Calu3 (cell line): ENCODE measurements at regions not wholly inside any gene's neighbourhood (a gene's known extent, or its start where the extent isn't known, plus 50 kb on each side); places are given as distances from the start of the nearest gene placed in this dataset.
"Not testable (repeated sequence)": the region's sequence is repeated elsewhere in the genome, so short reads cannot be mapped to it uniquely, and the experiment has no call there.

Experiments
- BruUV-seq: library from RNA; stranded (reverse); fragments of 400-500 nt; replicated peaks from 2 replicates; lab custom pipeline; 2021; lab: Mats Ljungman, UMichigan
- CTCF ChIA-PET: fragments of 300-600 bp; sonication (Branson Sonifier 250); formaldehyde crosslinking; loops from one replicate; lab custom pipeline; 2022; ENCODE audit warnings: antibody characterized with exemption; lab: Charles Lee
- DNase-seq: peaks from one replicate; pipeline ENCODE4 v3.0.0; 2022
- H3K27ac Mint-ChIP-seq: one replicate; pipeline ENCODE4 v1.8.0; 2022; ENCODE audit warnings: mixed read lengths; ENCODE audit not compliant: unreplicated experiment
- H3K27me3 Mint-ChIP-seq: one replicate; pipeline ENCODE4 v1.8.0; 2022; ENCODE audit warnings: mixed read lengths; ENCODE audit not compliant: unreplicated experiment
- H3K36me3 Mint-ChIP-seq: one replicate; pipeline ENCODE4 v1.8.0; 2022; ENCODE audit warnings: mild to moderate bottlenecking, moderate library complexity, mixed read lengths; ENCODE audit not compliant: insufficient read depth, unreplicated experiment
- H3K4me1 Mint-ChIP-seq: one replicate; pipeline ENCODE4 v1.8.0; 2022; ENCODE audit warnings: mild to moderate bottlenecking, low read depth, mixed read lengths; ENCODE audit not compliant: unreplicated experiment
- H3K4me3 Mint-ChIP-seq: one replicate; pipeline ENCODE4 v1.8.0; 2022; ENCODE audit warnings: mild to moderate bottlenecking, low read depth, moderate library complexity, mixed read lengths; ENCODE audit not compliant: unreplicated experiment
- H3K9me3 Mint-ChIP-seq: one replicate; pipeline ENCODE4 v1.8.0; 2022; ENCODE audit warnings: low read depth, mixed read lengths; ENCODE audit not compliant: unreplicated experiment
- intact Hi-C: fragments of 100-400 bp; cut with micrococcal nuclease; formaldehyde crosslinking; loops from one replicate; pipeline ENCODE4 v1.10.0; 2022; ENCODE audit not compliant: unreplicated experiment
- TF ChIP-seq, protein P1 (sequence below): fragments of 200-600 bp; IDR thresholded peaks from one replicate; pipeline ENCODE4 v1.8.0; 2022; ENCODE audit warnings: antibody characterized with exemption; ENCODE audit not compliant: unreplicated experiment

DNA sequence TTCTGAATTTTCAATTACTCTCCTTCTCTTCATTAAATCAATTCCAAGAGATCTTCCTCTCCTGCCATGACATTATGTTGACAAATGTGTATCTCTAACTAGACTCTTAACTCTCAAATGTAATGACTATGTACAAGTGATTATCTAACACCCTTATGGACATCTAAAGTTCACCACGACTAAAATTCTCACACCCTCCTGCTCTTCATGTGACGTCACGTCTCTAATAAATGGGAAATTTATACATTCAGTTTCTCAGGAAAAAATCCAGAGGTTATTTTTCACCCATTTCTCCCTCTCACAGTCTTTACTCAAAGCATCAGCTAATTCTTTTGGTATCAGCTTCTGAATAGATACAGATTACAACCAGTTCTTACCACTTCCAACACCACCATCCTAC lies 237.5 kb upstream of the EPHA6 start:
- Mint-ChIP-seq H3K9me3 (peaks cover 4% of the 10 kb centered on the region), H3K4me3 (no peak overlapping the region), H3K27me3 (no peaks in the 10 kb centered on the region), H3K27ac (no peak overlapping the region), H3K36me3 (no peaks in the 10 kb centered on the region), H3K4me1 (peaks cover 12% of the 10 kb centered on the region)
- CTCF ChIA-PET, result no interaction called here
- DNase-seq, result no peak
- no TSS peak for BruUV-seq
- TF ChIP-seq, protein P1, sequence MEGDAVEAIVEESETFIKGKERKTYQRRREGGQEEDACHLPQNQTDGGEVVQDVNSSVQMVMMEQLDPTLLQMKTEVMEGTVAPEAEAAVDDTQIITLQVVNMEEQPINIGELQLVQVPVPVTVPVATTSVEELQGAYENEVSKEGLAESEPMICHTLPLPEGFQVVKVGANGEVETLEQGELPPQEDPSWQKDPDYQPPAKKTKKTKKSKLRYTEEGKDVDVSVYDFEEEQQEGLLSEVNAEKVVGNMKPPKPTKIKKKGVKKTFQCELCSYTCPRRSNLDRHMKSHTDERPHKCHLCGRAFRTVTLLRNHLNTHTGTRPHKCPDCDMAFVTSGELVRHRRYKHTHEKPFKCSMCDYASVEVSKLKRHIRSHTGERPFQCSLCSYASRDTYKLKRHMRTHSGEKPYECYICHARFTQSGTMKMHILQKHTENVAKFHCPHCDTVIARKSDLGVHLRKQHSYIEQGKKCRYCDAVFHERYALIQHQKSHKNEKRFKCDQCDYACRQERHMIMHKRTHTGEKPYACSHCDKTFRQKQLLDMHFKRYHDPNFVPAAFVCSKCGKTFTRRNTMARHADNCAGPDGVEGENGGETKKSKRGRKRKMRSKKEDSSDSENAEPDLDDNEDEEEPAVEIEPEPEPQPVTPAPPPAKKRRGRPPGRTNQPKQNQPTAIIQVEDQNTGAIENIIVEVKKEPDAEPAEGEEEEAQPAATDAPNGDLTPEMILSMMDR, result no peak
- intact Hi-C loops, result no loop called here

DNA sequence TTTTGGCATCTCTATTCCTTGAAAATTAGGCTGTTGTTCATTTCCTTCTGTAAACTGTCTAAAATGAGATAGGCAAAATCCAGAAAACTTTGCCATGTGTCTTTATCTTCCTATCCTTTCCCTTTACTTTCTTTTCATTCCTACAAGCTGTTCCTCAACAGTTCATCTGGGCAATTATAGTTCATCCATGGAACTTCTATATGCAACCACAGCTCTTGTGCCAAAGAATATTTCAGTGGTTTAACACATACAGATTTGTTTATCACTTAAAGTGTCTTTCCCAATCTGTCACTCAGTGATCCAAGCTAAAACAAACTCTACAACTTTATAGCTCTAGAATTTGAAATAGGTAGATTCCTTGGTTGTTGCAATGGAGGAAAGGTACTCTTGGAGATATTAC lies 230.3 kb upstream of the EPHA6 start:
- H3K27me3 Mint-ChIP-seq, result no peaks in the 10 kb centered on the region
- no peaks in the 10 kb centered on the region for H3K36me3 Mint-ChIP-seq
- no TSS peak for BruUV-seq
- no peak overlapping the region for H3K27ac Mint-ChIP-seq
- CTCF ChIA-PET, result no interaction called here
- no peaks in the 10 kb centered on the region for H3K4me1 Mint-ChIP-seq
- H3K4me3 Mint-ChIP-seq, result no peak overlapping the region
- intact Hi-C loops, result no loop called here
- peaks cover 6% of the 10 kb centered on the region for H3K9me3 Mint-ChIP-seq
- DNase-seq, result no peak
- TF ChIP-seq, protein P1, result no peak

DNA sequence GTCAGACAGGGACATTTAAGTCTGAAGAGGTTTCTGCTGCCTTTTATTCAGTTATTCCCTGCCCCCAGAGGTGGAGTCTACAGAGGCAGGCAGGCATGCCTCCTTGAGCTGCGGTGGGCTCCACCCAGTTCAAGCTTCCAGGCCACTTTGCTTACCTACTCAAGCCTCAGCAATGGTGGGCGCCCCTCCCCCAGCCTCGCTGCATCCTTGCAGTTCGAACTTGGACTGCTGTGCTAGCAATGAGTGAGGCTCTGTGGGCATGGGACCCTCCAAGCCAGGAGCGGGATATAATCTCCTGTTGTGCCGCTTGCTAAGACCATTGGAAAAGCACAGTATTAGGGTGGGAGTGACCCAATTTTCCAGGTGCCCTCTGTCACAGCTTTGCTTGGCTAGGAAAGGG lies 207.5 kb upstream of the EPHA6 start:
- BruUV-seq, DNase-seq, H3K27ac Mint-ChIP-seq, H3K9me3 Mint-ChIP-seq, H3K4me3 Mint-ChIP-seq, H3K4me1 Mint-ChIP-seq, H3K27me3 Mint-ChIP-seq, CTCF ChIA-PET, intact Hi-C loops, H3K36me3 Mint-ChIP-seq: not testable (repeated sequence)

DNA sequence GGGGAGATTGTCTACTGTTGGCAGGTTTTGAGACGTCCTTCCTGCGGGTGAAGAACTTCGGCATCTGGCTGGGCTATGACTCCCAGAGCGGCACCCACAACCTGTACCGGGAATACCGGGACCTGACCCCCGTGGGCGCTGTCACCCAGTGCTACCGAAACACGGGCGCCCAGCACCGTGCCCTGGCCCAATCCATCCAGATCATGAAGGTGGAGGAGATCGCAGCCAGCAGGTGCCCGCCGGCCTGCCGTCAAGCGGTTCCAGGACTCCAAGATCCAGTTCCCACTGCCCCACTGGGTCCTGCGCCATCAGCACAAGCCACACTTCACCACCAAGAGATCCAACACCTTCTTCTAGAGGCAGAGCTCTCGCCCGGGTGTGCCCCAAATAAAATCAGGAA lies 194.9 kb upstream of the EPHA6 start:
- no peak overlapping the region for H3K4me3 Mint-ChIP-seq
- CTCF ChIA-PET, result no interaction called here
- H3K27me3 Mint-ChIP-seq, result no peaks in the 10 kb centered on the region
- no peak overlapping the region for H3K27ac Mint-ChIP-seq
- intact Hi-C loops, result no loop called here
- no peak for DNase-seq
- no peaks in the 10 kb centered on the region for H3K4me1 Mint-ChIP-seq
- TF ChIP-seq, protein P1, result no peak
- no peaks in the 10 kb centered on the region for H3K36me3 Mint-ChIP-seq
- H3K9me3 Mint-ChIP-seq, result peaks cover 6% of the 10 kb centered on the region
- no TSS peak for BruUV-seq

DNA sequence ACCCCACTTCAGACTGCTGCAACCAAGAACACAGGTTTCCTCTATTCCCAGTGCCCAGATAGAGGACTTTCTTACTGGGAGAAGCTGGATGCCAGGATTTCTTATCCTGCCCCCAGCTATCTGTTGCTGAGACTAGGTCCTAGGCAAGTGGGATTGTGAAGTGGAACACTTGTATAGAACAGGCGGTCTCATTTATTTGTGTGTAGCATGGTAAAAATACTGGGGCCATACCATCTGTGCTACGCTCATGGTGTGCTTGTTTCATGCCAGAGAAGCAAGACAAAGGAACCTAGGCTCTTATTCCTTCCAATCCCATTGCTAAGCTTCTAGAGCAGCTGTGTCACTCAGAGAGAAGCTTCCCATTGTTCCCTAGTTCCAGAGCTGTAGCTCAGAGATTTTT lies 191.5 kb upstream of the EPHA6 start:
- CTCF ChIA-PET, result no interaction called here
- intact Hi-C loops, result no loop called here
- Mint-ChIP-seq H3K4me1 (no peaks in the 10 kb centered on the region), H3K27me3 (no peaks in the 10 kb centered on the region), H3K4me3 (no peak overlapping the region), H3K27ac (no peak overlapping the region), H3K9me3 (peaks cover 6% of the 10 kb centered on the region), H3K36me3 (no peaks in the 10 kb centered on the region)
- TF ChIP-seq, protein P1, result no peak
- BruUV-seq, result no TSS peak
- no peak for DNase-seq
